HepG2 (cell line): ENCODE measurements at regions not wholly inside any gene's neighbourhood (a gene's known extent, or its start where the extent isn't known, plus 50 kb on each side); places are given as distances from the start of the nearest gene placed in this dataset.

Experiments used
- ATAC-seq: fragments of 200-7000 bp; cut with Tn5 transposase; 3 replicates; pipeline ENCODE4 v1.9.1; 2020; ENCODE audit warnings: mild to moderate bottlenecking, moderate library complexity
- BruUV-seq: library from RNA; stranded (reverse); fragments of 400-500 nt; replicated peaks from 2 replicates; lab custom pipeline; 2021; lab: Mats Ljungman, UMichigan
- CTCF ChIA-PET: fragments of 300-600 bp; formaldehyde crosslinking; extraction: SDS; loops from one replicate; lab custom pipeline; 2021; ENCODE audit warnings: low total read pairs, inconsistent platforms, low intra/inter-chr PET ratio; lab: Yijun Ruan, JAX
- POLR2A ChIA-PET: fragments of 350-600 bp; sonication (Branson Sonifier 250); formaldehyde crosslinking; loops from one replicate; lab custom pipeline; 2020; ENCODE audit warnings: antibody characterized with exemption, inconsistent platforms; lab: Yijun Ruan, JAX
- DNase-seq: peaks from one replicate; pipeline ENCODE4 v3.0.0-alpha.2; 2015; ENCODE audit warnings: low spot score
- FAIRE-seq: peaks from 3 replicates; lab custom pipeline; 2011; peaks lifted over from hg19 to GRCh38; lab: Jason Lieb, UNC
- H2AFZ ChIP-seq: one replicate; pipeline ENCODE4 v1.6.1; 2011; ENCODE audit warnings: low read length, inconsistent platforms
- H3K27ac ChIP-seq: fragments of 300-600 bp; 3 replicates; pipeline ENCODE4 v1.8.0; 2011; ENCODE audit warnings: mixed run types, mild to moderate bottlenecking, mixed read lengths, low read length, inconsistent platforms; ENCODE audit not compliant: insufficient read depth; ENCODE audit errors: extremely low read length
- H3K27me3 ChIP-seq, 2 experiments: fragments of 200-600 bp in 1 of 2; 2 replicates in 1 of 2; 3 replicates in 1 of 2; pipeline versions ENCODE4 v1.6.0 to v1.8.0; 2011; ENCODE audit warnings: low read length in 2 of 2, mild to moderate bottlenecking in 2 of 2, moderate library complexity in 2 of 2, inconsistent platforms in 1 of 2; ENCODE audit not compliant: insufficient read depth in 2 of 2, control insufficient read depth in 1 of 2
- H3K36me3 ChIP-seq, 2 experiments: fragments of 200-600 bp in 1 of 2; replicated peaks in 1 of 2; 2 replicates in 1 of 2; 3 replicates in 1 of 2; pipeline versions ENCODE4 v1.5.1 to v1.8.0; 2011; ENCODE audit warnings: low read length in 2 of 2, inconsistent platforms in 1 of 2; ENCODE audit not compliant: insufficient read depth in 2 of 2, control insufficient read depth in 1 of 2
- H3K4me1 ChIP-seq: 2 replicates; pipeline ENCODE4 v1.5.1; 2012; ENCODE audit warnings: low read length, inconsistent platforms; ENCODE audit not compliant: insufficient read depth
- H3K4me2 ChIP-seq: 2 replicates; pipeline ENCODE4 v1.6.0; 2011; ENCODE audit warnings: low read depth, low read length, inconsistent platforms
- H3K4me3 ChIP-seq, 3 experiments: fragments of 200-600 bp in 1 of 3; sonication (generic), shearing (Covaris generic) in 1 of 3; replicated peaks in 1 of 3; 2 replicates each; pipeline ENCODE4 v1.5.1; 2011 to 2016; ENCODE audit warnings: low read length in 3 of 3, inconsistent platforms in 2 of 3, low read depth in 2 of 3, mild to moderate bottlenecking in 2 of 3, control low read depth in 1 of 3, mixed read lengths in 1 of 3; ENCODE audit not compliant: insufficient read depth in 1 of 3
- H3K79me2 ChIP-seq: one replicate; pipeline ENCODE4 v1.6.1; 2011; ENCODE audit warnings: low read length, inconsistent platforms; ENCODE audit not compliant: insufficient read depth
- H3K9ac ChIP-seq: 2 replicates; pipeline ENCODE4 v1.6.0; 2011; ENCODE audit warnings: mild to moderate bottlenecking, low read depth, low read length, inconsistent platforms; ENCODE audit not compliant: insufficient read depth
- H3K9me3 ChIP-seq: 2 replicates; pipeline ENCODE4 v1.5.1; 2012; ENCODE audit warnings: mild to moderate bottlenecking, low read length
- H4K20me1 ChIP-seq: 2 replicates; pipeline ENCODE4 v1.6.0; 2011; ENCODE audit warnings: inconsistent platforms, mild to moderate bottlenecking, low read length, moderate library complexity; ENCODE audit not compliant: insufficient read depth
- AHR ChIP-seq: IDR thresholded peaks from 2 replicates; pipeline ENCODE4 v1.6.1; 2018; ENCODE audit warnings: missing genetic modification reagents, missing compliant biosample characterization
- ATF7 ChIP-seq, 2 experiments: fragments of 450-650 bp in 1 of 2; sonication (generic) in 1 of 2; formaldehyde crosslinking in 1 of 2; IDR thresholded peaks; 2 replicates each; pipeline versions ENCODE4 v1.4.0 to v1.6.1; 2016 to 2020; ENCODE audit warnings: antibody characterized with exemption in 1 of 2, mild to moderate bottlenecking in 1 of 2, missing genetic modification reagents in 1 of 2
- GABPB1 ChIP-seq: IDR thresholded peaks from 2 replicates; pipeline ENCODE4 v1.6.1; 2016; ENCODE audit warnings: mild to moderate bottlenecking, missing genetic modification reagents, moderate library complexity, missing compliant biosample characterization
- MIXL1 ChIP-seq: IDR thresholded peaks from 2 replicates; pipeline ENCODE4 v1.6.1; 2016
- ZFP62 ChIP-seq: sonication (generic); formaldehyde crosslinking; IDR thresholded peaks from 2 replicates; pipeline ENCODE4 v1.4.0; 2020; ENCODE audit warnings: missing genetic modification reagents
- ZNF30 ChIP-seq: sonication (generic); formaldehyde crosslinking; IDR thresholded peaks from 2 replicates; pipeline ENCODE4 v1.5.0; 2020; ENCODE audit warnings: mild to moderate bottlenecking, missing genetic modification reagents
- ZNF607 ChIP-seq: sonication (generic); formaldehyde crosslinking; IDR thresholded peaks from 2 replicates; pipeline ENCODE4 v1.5.1; 2020; ENCODE audit warnings: missing genetic modification reagents, mild to moderate bottlenecking, borderline replicate concordance
- WGBS: methylation state at CpG from one replicate; pipeline ENCODE4 v1.1.6; 2017; ENCODE audit warnings: low lambda C conversion rate; 5-methylcytosine and 5-hydroxymethylcytosine counted together
- in situ Hi-C: cut with HindIII; loops from 2 replicates; pipeline ENCODE4 v1.10.0; 2017; ENCODE audit warnings: low pct_unique_long_range_greater_than_20kb; ENCODE audit not compliant: extremely low pct_ligation_motif_present
- intact Hi-C: fragments of 100-400 bp; cut with micrococcal nuclease; formaldehyde crosslinking; loops from one replicate; pipeline ENCODE4 v1.10.0; 2022; ENCODE audit not compliant: unreplicated experiment
- TF ChIP-seq, protein P1 (sequence below): sonication (generic); formaldehyde crosslinking; IDR thresholded peaks from 2 replicates; pipeline ENCODE4 v1.5.1; 2020; ENCODE audit warnings: missing genetic modification reagents, mild to moderate bottlenecking, borderline replicate concordance

GRCh38 chr10:44851881-44852280, 59.3 kb upstream of the TMEM72 start:
- POLR2A ChIA-PET: no interaction called here

More at GRCh38 chr10:44851881-44852280, 59.3 kb upstream of the TMEM72 start:
- Histone ChIP-seq H3K36me3 (no peaks in the 10 kb centered on the region), H3K9me3 (no peaks in the 10 kb centered on the region), H3K79me2 (no peaks in the 10 kb centered on the region), H3K4me2 (no peak overlapping the region), H3K4me1 (no peaks in the 10 kb centered on the region), H3K27ac (no peak overlapping the region), H3K27me3 (peaks cover 0 to 3% of the 10 kb centered on the region in 2 experiments; a peak in 2 of 5 replicates), H4K20me1 (no peaks in the 10 kb centered on the region), H2AFZ (no peak overlapping the region), H3K4me3 (no peak overlapping the region), H3K9ac (no peak overlapping the region)
- CTCF ChIA-PET: no interaction called here
- no peak for DNase-seq
- ATAC-seq: no peak
- FAIRE-seq: no peak
- BruUV-seq: no TSS peak
- in situ Hi-C loops (no loop called here), intact Hi-C loops (no loop called here)
- TF ChIP-seq ZNF607 (CRISPR knock-in tag): no peak
- no peak for TF ChIP-seq GABPB1 (CRISPR knock-in tag)
- TF ChIP-seq, protein P1, sequence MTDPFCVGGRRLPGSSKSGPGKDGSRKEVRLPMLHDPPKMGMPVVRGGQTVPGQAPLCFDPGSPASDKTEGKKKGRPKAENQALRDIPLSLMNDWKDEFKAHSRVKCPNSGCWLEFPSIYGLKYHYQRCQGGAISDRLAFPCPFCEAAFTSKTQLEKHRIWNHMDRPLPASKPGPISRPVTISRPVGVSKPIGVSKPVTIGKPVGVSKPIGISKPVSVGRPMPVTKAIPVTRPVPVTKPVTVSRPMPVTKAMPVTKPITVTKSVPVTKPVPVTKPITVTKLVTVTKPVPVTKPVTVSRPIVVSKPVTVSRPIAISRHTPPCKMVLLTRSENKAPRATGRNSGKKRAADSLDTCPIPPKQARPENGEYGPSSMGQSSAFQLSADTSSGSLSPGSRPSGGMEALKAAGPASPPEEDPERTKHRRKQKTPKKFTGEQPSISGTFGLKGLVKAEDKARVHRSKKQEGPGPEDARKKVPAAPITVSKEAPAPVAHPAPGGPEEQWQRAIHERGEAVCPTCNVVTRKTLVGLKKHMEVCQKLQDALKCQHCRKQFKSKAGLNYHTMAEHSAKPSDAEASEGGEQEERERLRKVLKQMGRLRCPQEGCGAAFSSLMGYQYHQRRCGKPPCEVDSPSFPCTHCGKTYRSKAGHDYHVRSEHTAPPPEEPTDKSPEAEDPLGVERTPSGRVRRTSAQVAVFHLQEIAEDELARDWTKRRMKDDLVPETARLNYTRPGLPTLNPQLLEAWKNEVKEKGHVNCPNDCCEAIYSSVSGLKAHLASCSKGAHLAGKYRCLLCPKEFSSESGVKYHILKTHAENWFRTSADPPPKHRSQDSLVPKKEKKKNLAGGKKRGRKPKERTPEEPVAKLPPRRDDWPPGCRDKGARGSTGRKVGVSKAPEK (CRISPR knock-in tag): no peak
- TF ChIP-seq AHR (CRISPR knock-in tag): no peak
- no peak for TF ChIP-seq ZNF30 (CRISPR knock-in tag)
- no peak for TF ChIP-seq ATF7 (IDR thresholded peaks at IDR 0.05)
- no peak for TF ChIP-seq ATF7 (CRISPR knock-in tag; IDR thresholded peaks at IDR 0.05)
- TF ChIP-seq MIXL1 (CRISPR knock-in tag): no peak
- TF ChIP-seq ZFP62 (CRISPR knock-in tag): no peak
- WGBS: 61% methylated on average over 4 of the region's 8 CpGs
